ENCODE measurements at regions not wholly inside any gene's neighbourhood (a gene's known extent, or its start where the extent isn't known, plus 50 kb on each side); places are given as distances from the start of the nearest gene placed in this dataset.

DNA sequence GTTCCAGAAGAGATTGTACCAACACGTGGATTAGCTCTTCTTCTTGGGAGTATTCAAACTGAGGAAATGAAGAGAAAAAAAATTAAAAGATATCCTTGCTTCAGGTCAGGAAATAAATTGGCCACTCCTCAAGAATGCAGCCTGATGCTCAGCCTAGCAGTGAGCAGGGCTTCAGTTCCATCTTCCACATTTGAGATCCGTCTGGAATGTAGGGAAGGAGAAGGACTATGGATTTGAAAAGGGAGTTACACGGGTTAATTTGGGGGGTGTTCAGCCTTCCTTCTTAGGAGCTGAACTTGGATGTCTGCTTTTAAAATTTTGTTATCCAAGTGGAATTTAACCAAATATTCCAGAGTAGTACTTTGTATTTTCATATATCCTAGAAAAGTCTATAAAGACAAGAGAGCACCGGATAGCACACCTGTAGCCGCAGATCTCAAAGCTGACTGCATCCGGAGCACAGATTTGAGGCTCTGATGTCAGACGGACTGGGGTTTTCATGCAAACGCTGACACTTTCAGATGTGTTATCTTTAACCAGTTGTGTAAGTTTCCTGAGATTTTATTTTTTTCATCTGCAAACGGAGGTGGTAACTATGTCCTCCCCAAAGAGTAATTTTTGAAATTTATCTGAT is 99.3 kb downstream of the COPS8 start:
- TF ChIP-seq CTCF (conservative IDR thresholded peaks at IDR 0.05) (no peak), EZH2 (IDR thresholded peaks at IDR 0.05; ENCODE audit: low read depth) (no peak)
